ENCODE measurements at regions not wholly inside any gene's neighbourhood (a gene's known extent, or its start where the extent isn't known, plus 50 kb on each side); places are given as distances from the start of the nearest gene placed in this dataset.

DNA sequence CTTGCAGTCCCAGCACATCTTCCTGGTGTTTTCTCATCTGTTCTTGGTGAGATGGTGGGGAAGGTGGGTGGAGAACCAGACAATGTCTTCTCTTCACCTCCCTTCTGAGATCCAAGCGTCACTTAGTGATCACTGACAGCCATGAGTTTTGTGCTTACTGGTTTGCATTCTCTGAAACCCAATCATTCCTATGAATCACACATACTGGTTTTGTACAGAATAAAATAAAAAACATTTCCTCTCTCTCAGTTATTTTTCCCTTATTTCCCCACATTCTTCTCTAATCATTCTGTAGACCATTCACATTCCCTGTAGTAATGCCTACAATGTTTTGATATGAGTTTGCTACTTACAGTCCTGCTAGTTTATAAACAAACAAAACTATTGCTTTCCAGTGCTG lies 143.8 kb upstream of the SLC13A1 start:
- no peak for TF ChIP-seq NFYB (IDR thresholded peaks at IDR 0.05; ENCODE audit: extremely low read depth, insufficient read length)
- no peak for TF ChIP-seq ZNF239 (CRISPR knock-in tag; IDR thresholded peaks at IDR 0.05)
- TF ChIP-seq RFX5 (IDR thresholded peaks at IDR 0.05; ENCODE audit: low read depth, low read length), result no peak
- TF ChIP-seq, protein P1, sequence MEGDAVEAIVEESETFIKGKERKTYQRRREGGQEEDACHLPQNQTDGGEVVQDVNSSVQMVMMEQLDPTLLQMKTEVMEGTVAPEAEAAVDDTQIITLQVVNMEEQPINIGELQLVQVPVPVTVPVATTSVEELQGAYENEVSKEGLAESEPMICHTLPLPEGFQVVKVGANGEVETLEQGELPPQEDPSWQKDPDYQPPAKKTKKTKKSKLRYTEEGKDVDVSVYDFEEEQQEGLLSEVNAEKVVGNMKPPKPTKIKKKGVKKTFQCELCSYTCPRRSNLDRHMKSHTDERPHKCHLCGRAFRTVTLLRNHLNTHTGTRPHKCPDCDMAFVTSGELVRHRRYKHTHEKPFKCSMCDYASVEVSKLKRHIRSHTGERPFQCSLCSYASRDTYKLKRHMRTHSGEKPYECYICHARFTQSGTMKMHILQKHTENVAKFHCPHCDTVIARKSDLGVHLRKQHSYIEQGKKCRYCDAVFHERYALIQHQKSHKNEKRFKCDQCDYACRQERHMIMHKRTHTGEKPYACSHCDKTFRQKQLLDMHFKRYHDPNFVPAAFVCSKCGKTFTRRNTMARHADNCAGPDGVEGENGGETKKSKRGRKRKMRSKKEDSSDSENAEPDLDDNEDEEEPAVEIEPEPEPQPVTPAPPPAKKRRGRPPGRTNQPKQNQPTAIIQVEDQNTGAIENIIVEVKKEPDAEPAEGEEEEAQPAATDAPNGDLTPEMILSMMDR (IDR thresholded peaks at IDR 0.05 in 2 of 3, conservative IDR thresholded peaks at IDR 0.05 in 1 of 3; ENCODE audit: insufficient read depth in 2 of 3, low read depth in 1 of 3, low read length in 3 of 3), result no peak
- TF ChIP-seq, protein P2, sequence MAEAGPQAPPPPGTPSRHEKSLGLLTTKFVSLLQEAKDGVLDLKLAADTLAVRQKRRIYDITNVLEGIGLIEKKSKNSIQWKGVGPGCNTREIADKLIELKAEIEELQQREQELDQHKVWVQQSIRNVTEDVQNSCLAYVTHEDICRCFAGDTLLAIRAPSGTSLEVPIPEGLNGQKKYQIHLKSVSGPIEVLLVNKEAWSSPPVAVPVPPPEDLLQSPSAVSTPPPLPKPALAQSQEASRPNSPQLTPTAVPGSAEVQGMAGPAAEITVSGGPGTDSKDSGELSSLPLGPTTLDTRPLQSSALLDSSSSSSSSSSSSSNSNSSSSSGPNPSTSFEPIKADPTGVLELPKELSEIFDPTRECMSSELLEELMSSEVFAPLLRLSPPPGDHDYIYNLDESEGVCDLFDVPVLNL (CRISPR knock-in tag; IDR thresholded peaks at IDR 0.05; ENCODE audit: low read depth), result no peak
- no peak for TF ChIP-seq CHCHD3 (CRISPR knock-in tag; IDR thresholded peaks at IDR 0.05)
- no peak for TF ChIP-seq MAFK (IDR thresholded peaks at IDR 0.05; ENCODE audit: low read length)
- TF ChIP-seq KLF16 (IDR thresholded peaks at IDR 0.05), result no peak
- no peak for TF ChIP-seq NCOR1 (IDR thresholded peaks at IDR 0.05)
- no peak for TF ChIP-seq FOXJ3 (CRISPR knock-in tag; IDR thresholded peaks at IDR 0.05)
- no peak for TF ChIP-seq TEAD2 (tag; IDR thresholded peaks at IDR 0.05)
